OCI-LY1 (cell line): ENCODE measurements at regions not wholly inside any gene's neighbourhood (a gene's known extent, or its start where the extent isn't known, plus 50 kb on each side); places are given as distances from the start of the nearest gene placed in this dataset.

Experiments used
- CTCF ChIP-seq: fragments of 200-600 bp; sonication (generic), shearing (Covaris generic); IDR thresholded peaks from 2 replicates; pipeline ENCODE4 v1.5.1; 2017; ENCODE audit warnings: mild to moderate bottlenecking, antibody characterized with exemption, low read length, moderate library complexity, mixed read lengths
- EZH2 ChIP-seq: fragments of 200-600 bp; sonication (generic), shearing (Covaris generic); IDR thresholded peaks from 2 replicates; pipeline ENCODE4 v1.8.0; 2017; ENCODE audit warnings: borderline replicate concordance, mixed run types, mild to moderate bottlenecking, antibody characterized with exemption, low read length, moderate library complexity, mixed read lengths

GRCh38 chr2:22807872-22808271 lies 577.1 kb upstream of the KLHL29 start:
- TF ChIP-seq CTCF: no peak
- TF ChIP-seq EZH2: no peak
